ELR (cell line): ENCODE measurements at regions not wholly inside any gene's neighbourhood (a gene's known extent, or its start where the extent isn't known, plus 50 kb on each side); places are given as distances from the start of the nearest gene placed in this dataset.

Experiments
- DNase-seq: peaks from one replicate; pipeline ENCODE4 v3.0.0-alpha.2; 2015; ENCODE audit warnings: low read depth

DNA sequence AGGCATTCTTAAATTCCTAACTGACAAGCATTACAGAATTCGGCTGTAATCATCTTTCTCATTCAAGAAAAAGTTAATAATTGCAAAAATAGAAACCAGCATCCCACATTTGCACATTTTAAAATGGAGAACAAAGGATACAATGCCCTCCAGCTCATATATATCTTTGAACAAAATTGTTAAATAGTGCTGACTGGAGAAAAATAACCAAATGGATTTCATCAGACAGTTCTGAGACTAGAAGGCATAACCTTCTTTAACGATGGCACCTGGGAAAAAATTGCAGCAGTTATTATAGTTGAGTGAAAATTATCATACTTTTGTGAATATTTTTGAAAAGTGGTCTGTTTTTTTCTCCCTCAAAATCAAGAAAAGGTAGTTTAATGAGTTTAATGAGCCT, 138.9 kb upstream of the CDH19 start:
- no peak for DNase-seq

DNA sequence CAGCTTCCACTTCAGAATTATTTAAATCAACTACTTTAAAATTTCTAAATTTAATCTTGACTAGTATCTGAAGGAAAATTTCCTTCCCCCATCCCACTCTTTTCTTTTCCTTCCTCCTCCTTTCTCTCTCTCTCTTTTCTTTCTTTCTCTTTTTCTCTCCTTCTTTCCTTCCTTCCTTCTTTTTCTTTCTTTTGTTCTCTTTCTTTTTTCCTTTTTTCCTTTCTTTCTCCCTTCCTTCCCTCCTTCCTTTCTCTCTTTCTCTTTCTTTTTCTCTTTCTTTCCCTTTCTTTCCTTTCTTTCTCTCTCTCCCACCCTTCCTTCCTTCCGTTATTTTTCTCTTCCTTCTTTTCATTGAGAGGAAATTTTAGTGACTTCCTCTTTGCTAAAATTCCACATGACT, 132.0 kb upstream of the CDH19 start:
- no peak for DNase-seq

DNA sequence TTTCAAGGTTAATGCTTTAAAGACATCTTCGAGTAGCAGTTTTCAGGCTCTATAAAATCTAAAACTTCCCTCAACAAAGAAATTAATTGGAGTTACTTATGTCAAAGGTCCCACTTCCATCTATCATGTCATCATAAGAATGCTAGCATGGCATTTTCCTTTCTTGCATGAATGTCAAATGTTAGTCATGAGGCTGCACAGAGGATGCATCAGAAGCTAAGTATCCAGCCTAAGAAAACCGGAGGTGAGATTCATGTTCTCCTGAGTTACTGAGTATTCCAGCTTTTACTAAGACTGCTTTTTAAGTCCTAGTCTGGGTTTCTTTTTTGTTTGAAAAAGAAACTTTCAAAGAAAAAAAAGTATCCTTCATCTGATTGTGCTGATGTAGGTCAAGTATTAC, 130.6 kb upstream of the CDH19 start:
- DNase-seq = peak; percentile 16

DNA sequence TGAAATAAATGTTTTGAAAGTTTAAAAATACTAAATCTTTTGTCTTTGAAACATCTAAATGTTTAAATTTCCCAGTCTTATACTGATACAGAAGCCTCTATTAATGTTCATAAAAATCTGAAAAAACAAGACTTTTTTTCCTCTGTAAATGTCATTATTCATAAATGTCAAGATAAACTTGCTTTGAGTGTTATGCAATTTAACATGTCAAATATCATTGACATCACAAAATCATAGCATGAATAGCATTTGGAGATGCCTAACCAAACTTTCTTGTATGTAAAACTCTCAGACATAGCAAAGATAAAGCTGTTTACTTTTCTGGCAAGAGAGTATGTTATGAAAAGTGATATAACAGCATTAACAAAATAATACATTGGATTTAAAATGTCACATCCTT, 128.0 kb upstream of the CDH19 start:
- DNase-seq = no peak

DNA sequence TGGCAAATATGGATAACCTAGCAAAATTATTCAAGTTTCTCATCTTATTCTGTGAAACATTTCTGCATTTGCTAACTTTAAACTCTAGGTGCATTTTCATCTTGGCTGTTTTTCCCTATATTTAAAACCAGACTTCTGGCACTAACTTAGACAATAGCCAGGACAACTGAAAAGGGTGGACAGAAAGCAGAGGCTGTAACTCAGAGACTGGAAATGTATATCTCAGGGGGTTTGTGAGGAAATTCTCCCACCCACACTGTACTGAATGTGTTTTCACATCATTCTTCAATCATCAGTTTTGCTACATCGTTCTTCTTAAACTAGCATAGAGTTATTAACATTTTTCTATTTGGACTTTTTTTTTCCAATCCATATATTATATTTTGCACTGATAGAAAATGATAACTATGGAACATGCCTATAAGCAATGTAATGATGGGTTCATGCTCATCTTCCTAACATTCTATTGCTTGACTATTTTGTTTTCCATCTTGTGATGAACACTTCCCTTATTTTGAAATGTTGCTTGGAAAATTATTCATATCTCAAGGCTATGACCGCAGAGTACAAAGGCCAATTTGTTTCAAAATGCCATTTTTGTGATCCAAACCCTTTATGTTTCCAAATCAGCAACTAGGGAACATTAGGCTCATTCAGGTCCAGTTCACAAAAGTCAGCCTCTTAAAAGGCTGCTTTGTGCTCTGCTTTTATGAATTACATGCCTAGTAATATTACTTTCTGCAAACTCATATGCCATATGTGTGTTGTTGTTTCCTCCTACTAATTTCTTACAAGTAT, 125.8 kb upstream of the CDH19 start:
- no peak for DNase-seq

DNA sequence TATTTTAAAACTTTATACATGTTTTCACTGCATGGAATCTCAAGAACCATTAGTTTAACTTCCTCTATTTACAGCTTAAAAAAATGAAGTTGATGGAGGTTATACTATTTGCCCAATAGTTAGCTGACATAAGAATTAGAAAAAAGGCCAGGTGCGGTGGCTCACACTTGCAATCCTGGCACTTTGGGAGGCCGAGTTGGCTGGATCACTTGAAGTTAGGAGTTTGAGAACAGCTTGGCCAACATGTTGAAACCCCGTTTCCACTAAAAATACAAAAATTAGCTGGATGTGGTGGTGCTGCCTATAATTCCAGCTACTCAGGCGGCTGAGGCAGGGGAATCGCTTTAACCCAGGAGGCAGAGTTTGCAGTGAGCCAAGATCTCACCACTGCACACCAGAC, 125.1 kb upstream of the CDH19 start:
- no peak for DNase-seq

DNA sequence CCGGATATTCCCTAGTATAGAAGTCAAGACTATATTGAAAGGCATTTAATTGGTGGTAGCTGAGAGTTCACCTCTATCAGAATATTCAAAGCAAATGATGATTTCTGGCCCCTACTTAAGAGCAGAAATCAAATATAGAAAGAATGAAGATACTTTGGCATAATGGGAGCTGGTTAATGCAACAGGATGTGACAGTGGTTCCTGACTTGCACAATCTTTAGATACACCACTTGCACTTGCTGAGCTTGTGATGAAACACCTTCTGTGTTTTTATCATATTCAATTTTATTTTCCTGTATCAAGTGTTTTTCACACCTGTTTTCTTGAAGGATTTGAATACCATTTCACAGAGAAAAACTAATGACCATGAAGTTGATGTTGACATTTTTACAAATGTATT, 124.1 kb upstream of the CDH19 start:
- DNase-seq = no peak

DNA sequence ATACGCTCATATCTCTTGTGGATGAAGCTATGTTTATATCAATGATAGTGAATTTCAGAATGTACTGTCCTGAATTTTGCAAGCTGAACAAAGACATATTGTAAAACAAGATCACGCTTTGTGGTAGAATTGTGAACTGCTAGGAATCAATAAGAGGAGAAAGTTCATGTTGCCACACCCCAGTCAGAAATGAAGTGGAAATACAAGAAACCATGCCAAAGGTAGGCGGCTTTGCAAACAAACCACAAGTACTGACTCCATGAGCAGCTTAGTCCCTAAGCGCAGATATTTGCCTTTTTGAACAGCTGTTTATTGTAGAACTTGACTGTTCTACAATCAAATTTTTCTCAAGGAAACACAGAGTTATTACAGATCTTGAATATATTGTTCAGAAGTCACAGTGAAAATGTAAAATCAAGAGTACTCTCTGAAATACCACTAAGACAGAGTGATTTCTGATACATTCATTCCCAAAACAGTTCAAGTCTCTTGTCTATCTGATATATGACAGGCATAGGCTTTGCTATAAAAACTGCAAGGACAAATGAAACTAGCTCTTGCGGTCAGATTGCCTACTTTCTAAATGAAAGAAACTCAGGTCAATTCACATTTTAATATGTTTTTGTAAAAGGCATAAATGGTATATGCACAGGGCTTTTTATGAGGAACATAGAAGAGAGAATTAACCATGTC, 120.9 kb upstream of the CDH19 start:
- no peak for DNase-seq

DNA sequence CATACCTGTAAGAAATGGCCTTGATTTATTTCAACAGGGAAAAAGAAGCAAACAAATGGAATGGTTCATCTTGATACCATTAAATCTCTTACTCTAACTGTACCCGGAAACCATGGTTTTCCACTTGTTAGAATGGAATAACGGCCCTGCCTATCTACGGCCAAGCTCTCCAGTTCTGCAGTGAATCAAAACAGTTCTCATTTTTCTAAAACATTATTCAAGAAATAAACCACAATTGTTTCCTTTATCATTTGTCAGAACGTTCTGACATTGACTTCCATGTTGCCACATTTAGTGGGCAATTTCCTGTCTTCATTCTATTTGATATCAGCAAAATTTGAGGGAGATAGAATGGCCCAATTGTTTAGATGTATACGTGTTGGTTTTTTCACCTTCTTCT, 118.8 kb upstream of the CDH19 start:
- no peak for DNase-seq

DNA sequence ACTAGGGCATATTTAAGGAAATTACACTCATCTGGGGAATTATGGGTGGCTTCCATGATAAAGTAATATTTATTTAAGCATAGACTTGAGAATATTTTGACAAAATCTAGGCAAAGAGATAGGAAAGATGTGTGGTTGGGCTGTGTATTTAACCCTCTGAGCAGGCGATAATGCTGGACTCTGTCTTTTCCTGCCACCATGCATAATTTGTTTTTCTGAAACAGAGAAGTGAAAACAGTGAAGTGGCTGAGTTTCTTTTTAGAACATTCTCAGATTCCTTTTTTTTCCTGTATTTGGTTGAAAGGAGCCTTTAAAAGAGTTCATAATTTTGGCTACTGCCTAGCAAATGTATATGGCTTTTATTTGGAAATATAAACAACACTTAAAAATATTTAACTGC, 104.8 kb upstream of the CDH19 start:
- DNase-seq = no peak

DNA sequence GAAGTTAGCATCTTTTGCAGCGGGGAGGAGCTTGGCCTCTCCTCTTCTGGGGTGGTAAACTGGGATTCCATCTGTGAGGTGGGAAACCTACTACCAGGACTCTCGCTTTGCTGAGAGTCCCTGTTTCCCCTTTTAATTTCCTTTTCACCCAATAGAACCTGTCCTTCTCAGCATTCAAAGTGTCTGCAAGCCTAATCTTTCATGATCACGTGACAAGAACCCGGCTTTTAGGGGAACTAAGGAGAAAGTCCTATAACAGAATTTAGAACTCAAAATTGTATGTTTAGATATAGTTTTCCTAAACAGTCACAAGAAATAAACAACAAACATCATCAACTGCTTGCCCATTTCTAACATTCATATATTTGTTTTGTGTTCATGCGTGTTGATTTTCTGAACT, 103.6 kb upstream of the CDH19 start:
- no peak for DNase-seq

DNA sequence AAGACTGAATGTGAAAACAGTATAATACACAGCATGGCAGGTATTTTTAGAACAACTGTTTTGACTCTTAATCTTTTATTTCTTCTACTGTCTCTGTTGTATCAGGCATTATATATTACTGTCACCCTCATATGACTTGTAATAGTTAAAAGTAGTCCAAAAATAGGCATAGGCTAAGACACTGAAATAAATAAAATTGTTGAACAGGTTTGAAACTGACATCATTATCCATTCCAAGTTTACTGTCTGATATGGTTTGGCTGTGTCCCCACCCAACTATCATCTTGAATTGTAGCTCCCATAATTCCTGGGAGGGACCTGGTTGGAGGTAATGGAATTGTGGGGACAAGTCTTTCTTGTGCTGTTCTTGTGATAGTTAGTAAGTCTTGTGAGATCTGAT, 91.4 kb upstream of the CDH19 start:
- DNase-seq = no peak

DNA sequence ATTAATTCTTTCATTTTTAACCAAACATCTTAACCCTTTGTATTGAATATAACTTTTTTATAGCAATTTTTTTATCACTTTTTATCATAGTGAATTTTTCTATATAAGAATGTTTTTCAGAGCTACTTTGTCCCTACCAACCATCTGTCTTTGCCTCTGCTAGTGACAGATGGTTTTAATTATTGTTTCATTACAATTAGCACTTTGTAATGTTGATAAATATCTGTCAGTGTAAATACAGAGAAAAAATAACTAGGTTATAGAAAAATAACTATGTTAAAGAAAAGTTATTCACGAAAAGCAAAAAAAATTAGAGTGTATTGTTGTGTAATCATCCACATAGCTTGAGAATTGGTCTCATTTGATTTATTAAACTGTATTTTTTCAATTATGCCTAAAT, 91.0 kb upstream of the CDH19 start:
- DNase-seq = no peak

DNA sequence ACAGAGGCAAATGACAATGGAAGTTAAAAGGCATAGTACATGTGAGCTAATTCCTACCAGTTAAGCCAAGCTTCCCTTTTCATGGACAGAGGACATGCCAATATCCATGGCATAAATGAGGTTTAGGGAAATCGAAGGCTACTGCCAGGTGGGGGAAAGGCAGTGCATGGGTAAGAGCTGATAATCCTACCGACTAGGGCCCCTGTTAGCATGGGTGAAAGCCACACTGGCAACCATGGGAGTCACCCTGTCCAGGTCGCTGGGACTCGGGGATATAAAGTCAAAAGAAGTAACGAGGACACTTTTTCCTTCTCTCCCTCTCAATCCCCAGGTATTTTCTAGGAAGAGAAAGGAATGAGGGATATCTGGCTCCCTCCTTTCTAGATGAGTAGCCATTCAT, 83.7 kb upstream of the CDH19 start:
- no peak for DNase-seq

DNA sequence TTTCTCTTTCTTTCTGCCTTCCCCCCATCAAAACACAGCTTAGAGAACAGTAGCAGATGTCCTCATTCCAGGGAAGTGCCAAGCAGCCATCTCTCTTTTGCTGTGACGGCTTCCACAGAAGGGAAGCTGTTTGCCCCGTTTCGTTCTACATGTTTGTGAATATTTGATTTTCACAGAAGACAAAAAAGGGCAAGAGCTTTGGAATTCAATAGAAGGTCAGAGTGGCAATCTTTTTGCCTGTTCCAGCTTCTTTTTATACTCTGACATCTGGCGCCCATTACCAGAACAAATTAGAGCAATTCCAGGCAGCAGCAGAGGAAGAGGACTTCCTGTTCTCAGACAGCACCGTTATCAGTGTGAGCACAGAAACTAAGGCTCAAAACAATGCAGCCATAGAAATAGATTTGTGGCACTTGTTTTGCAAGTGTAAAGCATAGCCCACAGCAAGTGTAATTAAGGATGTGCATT, 79.0 kb upstream of the CDH19 start:
- no peak for DNase-seq

DNA sequence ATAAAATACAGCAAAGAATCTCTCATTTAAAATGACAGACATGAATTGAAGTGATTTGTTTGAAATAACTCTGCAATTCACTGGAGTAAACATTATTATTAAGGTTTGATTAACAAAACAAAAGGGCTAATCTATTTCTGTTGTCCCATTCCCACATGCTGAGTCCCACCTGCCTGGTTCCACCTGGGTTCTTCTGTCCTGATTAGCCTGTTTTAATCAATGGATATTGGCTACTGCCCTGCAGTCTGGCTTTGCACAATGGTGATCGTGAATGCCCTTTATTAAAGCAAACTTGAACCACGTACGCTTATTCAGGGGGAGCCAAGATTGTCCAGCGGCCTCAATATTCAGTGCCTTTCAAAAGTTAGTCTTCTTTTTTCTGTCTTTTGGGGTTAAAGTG, 72.8 kb upstream of the CDH19 start:
- no peak for DNase-seq

DNA sequence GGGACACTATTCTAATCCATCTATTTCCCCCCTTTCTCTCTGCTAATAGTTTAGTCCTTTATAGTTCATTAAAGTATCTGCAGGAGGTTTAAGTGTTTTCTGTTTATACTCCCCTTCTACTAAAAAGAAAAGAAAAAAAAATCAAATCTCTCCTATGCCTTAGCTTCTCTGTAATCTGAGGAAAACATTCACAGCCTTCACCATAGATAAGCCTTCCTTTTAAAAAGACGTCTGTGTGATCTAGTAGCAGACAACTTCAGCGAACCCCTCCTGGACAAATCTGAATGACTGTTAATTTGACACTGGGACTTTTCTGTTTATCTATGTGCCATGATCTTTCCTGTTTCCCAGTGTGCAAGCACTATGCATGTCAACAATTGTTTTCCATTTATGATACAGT, 70.4 kb upstream of the CDH19 start:
- no peak for DNase-seq

DNA sequence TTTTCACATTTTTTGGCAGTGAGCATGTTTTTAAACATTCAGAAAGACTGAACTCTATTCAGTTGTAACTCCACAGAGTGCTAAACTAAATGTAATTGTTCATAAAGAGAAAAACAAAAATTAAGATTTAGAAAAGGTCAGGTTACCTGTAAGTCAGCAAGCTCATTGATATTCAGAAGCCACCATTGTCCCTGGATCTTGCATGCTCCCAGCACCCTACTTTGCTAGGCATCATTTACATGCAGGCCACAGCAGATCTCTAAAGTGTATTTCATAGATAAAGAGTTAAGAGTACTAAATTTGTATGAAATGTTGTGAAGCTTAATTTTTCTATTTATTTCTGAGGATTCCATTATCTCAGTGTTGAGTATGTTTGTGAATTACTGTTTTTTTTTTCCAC, 64.8 kb upstream of the CDH19 start:
- no peak for DNase-seq

DNA sequence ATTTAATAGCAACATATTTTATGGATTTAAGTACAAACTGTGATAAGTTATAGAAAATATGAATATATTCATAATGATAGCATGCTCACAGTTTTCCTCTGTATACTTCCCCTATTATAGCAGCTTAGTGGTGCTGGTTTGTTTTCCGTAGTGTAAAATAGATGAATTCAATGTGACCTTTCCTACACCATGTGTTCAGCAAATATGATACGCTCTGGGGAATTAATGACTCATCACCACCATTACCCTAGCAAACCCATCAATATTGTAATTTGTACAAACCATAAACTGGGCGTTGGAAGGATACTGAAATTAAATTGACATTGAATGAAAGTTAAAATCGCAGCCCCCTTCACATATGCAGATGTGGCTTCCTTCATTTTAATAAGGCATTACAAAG, 58.7 kb upstream of the CDH19 start:
- DNase-seq = no peak

DNA sequence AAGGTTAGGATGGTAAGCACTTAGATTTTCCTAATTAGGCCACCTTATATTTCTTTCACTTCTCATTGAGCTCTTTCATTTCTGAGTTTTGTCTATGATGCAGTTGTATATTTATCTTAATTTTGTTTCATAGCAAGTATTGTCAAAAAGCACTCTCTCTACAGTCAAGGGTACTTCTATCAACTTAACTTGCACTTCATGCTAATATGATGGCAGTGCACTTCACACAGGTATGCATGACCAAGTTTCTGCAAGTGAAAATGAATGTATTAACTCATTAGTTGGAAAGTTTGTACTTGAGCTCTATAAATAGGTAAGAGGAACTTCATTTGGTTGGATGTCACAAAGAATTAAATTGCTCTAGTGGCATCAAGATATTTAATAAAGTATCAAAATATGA, 51.5 kb upstream of the CDH19 start:
- DNase-seq = no peak
